OCI-LY1 (cell line): ENCODE measurements at regions not wholly inside any gene's neighbourhood (a gene's known extent, or its start where the extent isn't known, plus 50 kb on each side); places are given as distances from the start of the nearest gene placed in this dataset.

Experiments
- EZH2 ChIP-seq: fragments of 200-600 bp; sonication (generic), shearing (Covaris generic); IDR thresholded peaks from 2 replicates; pipeline ENCODE4 v1.8.0; 2017; ENCODE audit warnings: borderline replicate concordance, mixed run types, mild to moderate bottlenecking, antibody characterized with exemption, low read length, moderate library complexity, mixed read lengths
- TF ChIP-seq, protein P1 (sequence below): fragments of 200-600 bp; sonication (generic), shearing (Covaris generic); IDR thresholded peaks from 2 replicates; pipeline ENCODE4 v1.5.1; 2017; ENCODE audit warnings: mild to moderate bottlenecking, antibody characterized with exemption, low read length, moderate library complexity, mixed read lengths

DNA sequence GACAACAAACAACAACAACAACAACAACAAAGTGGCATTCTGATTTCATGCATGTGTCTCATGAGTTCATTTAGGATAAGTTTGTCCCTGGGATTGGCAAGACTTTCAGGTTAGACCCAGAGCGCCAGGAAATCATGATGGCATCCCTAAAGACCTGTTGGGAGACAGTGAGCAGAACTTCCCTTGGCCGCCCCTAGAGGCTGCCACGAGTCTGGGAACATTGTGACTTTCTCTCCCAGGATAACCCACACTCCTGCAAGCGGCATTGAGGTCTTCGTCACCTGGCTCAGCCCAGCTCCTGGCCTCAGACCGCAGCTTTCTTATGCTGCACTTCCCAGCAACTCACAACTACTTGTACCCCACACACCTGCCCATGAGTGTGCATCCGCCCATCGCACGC is 80.5 kb upstream of the RNF32 start:
- TF ChIP-seq, protein P1, sequence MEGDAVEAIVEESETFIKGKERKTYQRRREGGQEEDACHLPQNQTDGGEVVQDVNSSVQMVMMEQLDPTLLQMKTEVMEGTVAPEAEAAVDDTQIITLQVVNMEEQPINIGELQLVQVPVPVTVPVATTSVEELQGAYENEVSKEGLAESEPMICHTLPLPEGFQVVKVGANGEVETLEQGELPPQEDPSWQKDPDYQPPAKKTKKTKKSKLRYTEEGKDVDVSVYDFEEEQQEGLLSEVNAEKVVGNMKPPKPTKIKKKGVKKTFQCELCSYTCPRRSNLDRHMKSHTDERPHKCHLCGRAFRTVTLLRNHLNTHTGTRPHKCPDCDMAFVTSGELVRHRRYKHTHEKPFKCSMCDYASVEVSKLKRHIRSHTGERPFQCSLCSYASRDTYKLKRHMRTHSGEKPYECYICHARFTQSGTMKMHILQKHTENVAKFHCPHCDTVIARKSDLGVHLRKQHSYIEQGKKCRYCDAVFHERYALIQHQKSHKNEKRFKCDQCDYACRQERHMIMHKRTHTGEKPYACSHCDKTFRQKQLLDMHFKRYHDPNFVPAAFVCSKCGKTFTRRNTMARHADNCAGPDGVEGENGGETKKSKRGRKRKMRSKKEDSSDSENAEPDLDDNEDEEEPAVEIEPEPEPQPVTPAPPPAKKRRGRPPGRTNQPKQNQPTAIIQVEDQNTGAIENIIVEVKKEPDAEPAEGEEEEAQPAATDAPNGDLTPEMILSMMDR: no peak; the same call in 1 of the 2 replicates
- no peak for TF ChIP-seq EZH2
